AG04449 (cell line): ENCODE measurements at regions not wholly inside any gene's neighbourhood (a gene's known extent, or its start where the extent isn't known, plus 50 kb on each side); places are given as distances from the start of the nearest gene placed in this dataset.

Experiments
- CTCF ChIA-PET: fragments of 350-600 bp; formaldehyde crosslinking; extraction: SDS; loops from one replicate; lab custom pipeline; 2021; ENCODE audit warnings: antibody characterized with exemption; lab: Yijun Ruan, JAX
- POLR2A ChIA-PET: fragments of 400-600, 350-600 bp; formaldehyde crosslinking; extraction: SDS; loops from one replicate; lab custom pipeline; 2020; ENCODE audit warnings: antibody characterized with exemption, inconsistent platforms; lab: Yijun Ruan, JAX
- DNase-seq: peaks from one replicate; pipeline ENCODE4 v3.0.0-alpha.2; 2010; ENCODE audit warnings: low read depth, low spot score
- H3K4me3 ChIP-seq: 2 replicates; pipeline ENCODE4 v1.5.1; 2011; ENCODE audit warnings: low read depth, mild to moderate bottlenecking, control low read depth, low read length
- CTCF ChIP-seq: IDR thresholded peaks from one replicate; pipeline ENCODE4 v1.5.1; 2011; ENCODE audit warnings: mild to moderate bottlenecking, moderate library complexity, low read length, control low read depth, inconsistent platforms; ENCODE audit not compliant: insufficient read depth; ENCODE audit errors: missing control alignments

GRCh38 chr1:232283864-232284263 lies 346.1 kb downstream of the SIPA1L2 start:
- no peak for DNase-seq
- ChIA-PET POLR2A (no interaction called here), CTCF (no interaction called here)
- H3K4me3 ChIP-seq = no peak overlapping the region
- TF ChIP-seq CTCF = no peak

- ChIA-PET CTCF (no interaction called here), POLR2A (no interaction called here)
- no peak for DNase-seq
- TF ChIP-seq CTCF = no peak
- no peak overlapping the region for H3K4me3 ChIP-seq
These were observed 347.4 kb downstream of the SIPA1L2 start for GRCh38 chr1:232282498-232282897.

- no peak for TF ChIP-seq CTCF
- ChIA-PET CTCF (no interaction called here), POLR2A (no interaction called here)
- no peak overlapping the region for H3K4me3 ChIP-seq
- DNase-seq = no peak
These were observed 349.0 kb downstream of the SIPA1L2 start for GRCh38 chr1:232280910-232281309.

GRCh38 chr1:232279909-232280400 lies 350.0 kb downstream of the SIPA1L2 start:
- CTCF ChIA-PET = no interaction called here
- no peak for TF ChIP-seq CTCF
- no peak overlapping the region for H3K4me3 ChIP-seq
- POLR2A ChIA-PET = no interaction called here
- DNase-seq = no peak

GRCh38 chr1:232278925-232279324 lies 351.0 kb downstream of the SIPA1L2 start:
- ChIA-PET CTCF (no interaction called here), POLR2A (no interaction called here)
- TF ChIP-seq CTCF = no peak
- DNase-seq = no peak
- H3K4me3 ChIP-seq = no peak overlapping the region

GRCh38 chr1:232276651-232277050 lies 353.3 kb downstream of the SIPA1L2 start:
- no peak for TF ChIP-seq CTCF
- H3K4me3 ChIP-seq = no peak overlapping the region
- ChIA-PET CTCF (no interaction called here), POLR2A (no interaction called here)
- no peak for DNase-seq
